NCI-H2107 (cell line): ENCODE measurements at regions not wholly inside any gene's neighbourhood (a gene's known extent, or its start where the extent isn't known, plus 50 kb on each side); places are given as distances from the start of the nearest gene placed in this dataset.
A peak's percentile ranks its signal among the peaks of the same experiment; 100 is the strongest.

Experiments used
- DNase-seq: peaks from one replicate; lab custom pipeline; 2025; lab: John Stamatoyannopoulos, UW

DNA sequence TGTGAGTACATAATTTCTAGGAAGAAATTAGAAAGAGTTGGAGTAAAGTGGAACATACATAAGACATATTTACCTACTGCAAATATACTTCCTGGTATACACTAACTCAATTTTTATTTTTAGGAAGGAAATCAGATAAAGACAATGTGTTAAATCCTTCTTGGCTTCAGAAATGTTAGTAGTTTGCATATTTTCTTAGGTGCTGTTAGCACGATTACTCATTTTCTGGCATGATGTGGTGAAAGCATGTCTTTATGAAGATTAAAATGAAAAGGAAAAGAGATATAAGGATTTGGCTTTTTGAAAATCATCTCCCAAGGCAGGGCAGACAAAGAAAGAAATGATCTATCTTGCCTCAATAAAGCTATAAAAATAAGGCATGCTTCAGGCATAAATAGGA, 287.6 kb upstream of the E2F7 start:
- DNase-seq: no peak

DNA sequence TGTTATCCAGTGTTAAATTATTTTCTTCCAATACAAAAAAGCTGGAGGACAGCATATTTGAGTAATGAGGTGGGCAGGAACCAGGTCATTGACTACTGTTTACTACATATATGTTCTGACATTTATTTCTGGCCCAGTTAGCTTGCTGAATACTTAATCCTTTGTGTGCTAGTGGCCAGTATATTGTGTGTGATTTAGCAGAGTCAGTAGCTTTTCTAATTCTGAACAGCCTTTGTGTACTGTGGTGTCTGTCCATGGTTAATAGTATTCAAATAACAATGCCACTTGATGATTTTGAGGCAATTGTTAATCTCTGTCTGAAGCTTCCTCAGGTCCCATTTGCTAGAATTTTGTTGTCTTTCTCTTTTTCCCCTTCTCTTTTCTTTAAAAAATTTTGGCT, 286.5 kb upstream of the E2F7 start:
- no peak for DNase-seq

DNA sequence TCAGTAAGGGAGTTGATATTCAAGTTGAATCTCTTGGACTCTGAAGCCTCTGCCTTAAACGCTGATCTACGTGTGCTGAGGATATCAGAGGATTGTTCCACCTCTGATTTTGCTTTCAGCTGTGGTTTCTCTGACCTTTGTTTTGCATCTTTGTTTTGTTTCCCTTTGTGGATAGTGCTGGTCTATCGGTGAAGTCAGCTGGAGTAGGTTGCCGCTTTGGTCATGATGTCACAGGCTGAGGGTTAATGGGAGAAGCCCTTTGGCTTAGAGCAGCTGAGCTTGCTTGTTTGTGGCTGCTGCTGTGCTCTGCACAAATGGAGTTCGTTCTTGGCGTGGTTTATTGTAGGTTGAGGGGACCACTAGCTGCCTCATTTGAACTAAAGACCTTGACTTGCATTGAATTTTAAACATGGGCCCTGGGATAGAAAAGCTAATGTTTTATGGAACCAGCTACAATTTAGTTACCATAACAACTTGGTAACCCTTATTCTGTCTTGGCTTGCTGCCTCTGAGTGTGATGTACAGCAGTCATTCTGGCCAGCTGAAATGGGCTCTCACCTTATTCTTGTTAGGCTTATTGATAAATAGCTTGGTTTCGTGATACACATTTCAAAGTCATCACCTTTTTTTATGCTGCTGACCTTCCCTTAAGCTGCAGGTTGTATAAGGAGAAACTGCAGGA, 284.5 kb upstream of the E2F7 start:
- DNase-seq: no peak

DNA sequence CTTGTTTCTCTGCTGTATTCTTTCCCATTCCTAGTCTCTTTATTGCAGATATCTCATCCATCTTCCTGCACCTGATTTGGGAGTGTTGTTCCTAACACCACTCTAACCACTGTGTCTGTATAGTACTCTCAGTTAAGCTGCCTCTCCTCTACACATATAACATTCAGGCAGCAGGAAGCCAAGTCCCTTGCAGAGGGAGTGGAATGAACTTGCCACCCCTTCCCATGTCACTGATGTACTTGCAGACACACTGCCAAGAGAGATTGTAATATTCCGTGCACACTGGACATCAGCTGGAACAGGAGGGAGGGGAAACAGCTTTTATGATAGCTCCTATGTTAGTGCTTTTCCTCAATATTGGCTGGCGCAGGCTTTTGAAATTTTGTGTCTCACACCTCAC, 281.6 kb upstream of the E2F7 start:
- no peak for DNase-seq

DNA sequence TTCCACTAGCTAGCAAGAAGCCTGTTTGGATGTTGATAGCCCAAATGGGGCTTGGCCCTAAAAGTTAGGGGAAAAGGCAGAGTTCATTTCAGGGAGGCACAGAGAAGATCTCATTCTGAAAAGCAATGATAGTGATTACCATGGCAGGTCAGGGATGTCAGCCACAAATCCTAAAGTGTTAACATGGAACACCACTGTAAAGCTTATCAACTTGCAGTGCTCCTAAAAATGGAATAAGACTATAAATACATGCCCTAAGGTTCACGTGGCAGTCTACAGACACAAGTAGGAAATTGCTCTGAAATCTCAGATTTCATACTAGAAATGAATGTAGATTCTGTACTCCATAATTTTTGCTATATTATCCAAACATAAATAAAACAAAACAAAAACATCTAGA, 280.0 kb upstream of the E2F7 start:
- DNase-seq: no peak

DNA sequence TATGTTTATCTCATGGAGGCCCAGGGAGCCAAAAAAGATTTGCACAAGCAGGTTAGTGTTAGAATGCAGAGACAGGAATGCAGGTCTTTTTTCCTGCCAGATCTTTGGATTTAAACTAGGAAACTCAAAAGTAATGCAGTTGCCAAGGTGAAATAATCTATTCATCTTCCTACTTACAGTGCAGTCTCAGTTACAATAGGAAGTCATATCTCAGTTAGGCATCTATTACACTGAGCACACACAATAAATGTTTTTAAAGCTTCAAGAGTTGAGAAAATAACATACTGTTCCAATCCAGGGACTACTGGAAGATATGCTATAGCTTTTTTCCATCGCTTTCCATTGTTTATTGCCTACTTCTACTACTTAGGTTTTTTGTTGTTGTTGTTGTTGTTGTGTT, 279.3 kb upstream of the E2F7 start:
- DNase-seq: no peak

DNA sequence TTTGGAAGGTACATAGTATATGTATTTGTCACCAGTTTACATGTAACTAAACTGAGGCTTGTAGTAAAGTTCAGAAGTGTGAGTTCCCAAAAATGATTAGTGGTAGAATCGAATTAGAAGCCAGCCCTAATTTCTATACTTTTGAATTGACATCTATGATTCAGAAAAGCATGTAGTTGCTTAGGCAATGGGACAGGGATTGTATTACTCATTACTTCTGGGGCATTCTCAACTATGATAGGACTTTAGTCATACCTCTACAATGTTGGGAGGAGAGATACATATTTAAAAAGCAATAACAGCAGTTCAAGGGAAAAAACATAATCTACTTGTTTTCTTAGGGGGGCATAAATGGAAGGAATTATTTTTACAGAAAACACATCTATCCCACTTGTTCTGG, 277.9 kb upstream of the E2F7 start:
- DNase-seq: no peak

DNA sequence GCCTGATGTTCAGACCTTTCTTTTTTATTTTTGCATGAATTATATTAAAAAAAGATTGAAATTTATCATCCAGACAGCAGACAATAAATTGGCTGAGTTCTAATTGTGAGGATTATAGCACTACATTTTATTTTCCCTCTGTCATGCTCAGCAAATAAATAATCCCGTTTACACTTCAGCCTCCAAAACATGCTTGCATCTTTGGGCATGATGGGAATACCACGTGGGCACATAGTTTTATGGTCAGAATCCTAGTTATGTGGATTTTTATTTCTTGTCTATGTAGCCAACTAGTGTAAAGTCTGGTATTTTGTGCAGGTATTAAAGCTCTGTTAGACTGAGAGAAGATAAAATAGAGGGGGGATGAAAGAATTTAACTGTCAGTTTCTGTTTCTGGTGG, 276.9 kb upstream of the E2F7 start:
- DNase-seq: no peak

DNA sequence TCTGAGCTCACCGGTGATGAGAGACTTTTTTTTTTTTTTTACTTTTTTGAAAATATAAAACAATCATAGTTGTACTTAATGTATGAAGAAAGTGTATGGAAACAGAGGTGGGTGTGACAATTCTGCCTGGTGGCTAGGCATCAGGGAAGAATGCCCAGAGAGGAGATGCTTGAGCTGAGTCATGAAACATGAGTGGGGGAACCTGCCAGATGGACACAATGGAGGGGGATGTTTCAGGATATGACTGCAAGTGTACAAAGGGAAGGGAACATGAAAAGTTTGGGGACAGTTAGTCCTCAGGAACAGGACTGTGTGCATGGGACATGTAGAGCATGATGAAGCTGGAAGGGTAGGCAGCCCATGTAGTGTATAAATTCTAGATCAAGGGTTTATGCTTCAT, 274.2 kb upstream of the E2F7 start:
- no peak for DNase-seq

DNA sequence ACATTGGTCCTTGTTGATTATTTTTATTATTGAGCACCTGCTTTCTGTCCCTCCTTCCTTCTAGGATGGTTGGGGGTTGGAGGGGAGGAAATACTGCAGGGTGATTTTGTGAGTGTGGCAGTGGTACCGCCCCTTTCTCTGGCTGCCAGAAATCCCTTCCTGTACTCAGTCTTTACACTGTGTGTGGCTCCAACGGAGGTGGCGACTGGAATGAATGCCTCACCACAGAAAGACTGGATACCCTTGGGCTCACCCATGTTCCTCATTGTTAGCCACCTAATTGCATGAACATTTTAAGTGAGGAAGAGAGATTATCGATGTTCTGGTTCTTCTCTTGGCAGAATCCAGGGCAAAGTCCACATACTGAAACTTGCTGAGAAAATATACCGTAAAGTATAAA, 272.0 kb upstream of the E2F7 start:
- DNase-seq: no peak

DNA sequence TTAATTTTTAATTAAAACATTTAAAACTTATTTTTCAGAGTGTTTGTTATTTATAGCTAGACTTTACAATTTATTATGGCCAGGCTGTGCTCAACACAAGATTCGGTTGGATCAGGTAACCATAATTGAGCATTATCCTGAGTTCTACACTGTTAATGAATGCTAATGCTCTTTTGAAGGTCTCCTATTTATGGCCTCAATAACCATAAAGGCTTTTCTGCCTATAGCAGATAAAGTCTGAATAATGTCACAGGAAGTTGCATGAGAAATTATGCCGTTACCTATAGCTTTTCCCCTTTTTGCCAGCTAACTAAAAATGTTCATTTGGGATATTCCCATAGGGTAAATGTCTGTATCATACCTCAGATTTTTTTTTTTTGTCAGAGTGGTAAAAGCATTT, 269.4 kb upstream of the E2F7 start:
- DNase-seq: no peak

DNA sequence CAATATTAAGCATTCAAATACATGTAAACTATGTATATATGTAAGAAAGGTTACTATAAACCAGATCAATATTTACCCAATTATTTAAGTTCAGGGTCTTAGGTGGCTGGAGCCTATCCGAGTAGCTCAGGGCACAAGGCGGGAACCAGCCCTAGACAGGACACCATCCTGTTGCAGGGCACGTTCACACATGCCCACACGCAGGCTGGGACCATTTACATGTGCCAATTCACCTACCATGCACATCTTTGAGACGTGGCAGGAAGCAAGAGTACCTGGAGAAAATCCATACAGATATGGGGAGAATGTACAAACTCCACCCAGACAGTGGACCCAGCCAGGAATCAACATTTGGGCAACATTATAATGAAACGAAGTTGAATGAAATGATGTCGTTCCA, 263.0 kb upstream of the E2F7 start:
- DNase-seq: no peak

DNA sequence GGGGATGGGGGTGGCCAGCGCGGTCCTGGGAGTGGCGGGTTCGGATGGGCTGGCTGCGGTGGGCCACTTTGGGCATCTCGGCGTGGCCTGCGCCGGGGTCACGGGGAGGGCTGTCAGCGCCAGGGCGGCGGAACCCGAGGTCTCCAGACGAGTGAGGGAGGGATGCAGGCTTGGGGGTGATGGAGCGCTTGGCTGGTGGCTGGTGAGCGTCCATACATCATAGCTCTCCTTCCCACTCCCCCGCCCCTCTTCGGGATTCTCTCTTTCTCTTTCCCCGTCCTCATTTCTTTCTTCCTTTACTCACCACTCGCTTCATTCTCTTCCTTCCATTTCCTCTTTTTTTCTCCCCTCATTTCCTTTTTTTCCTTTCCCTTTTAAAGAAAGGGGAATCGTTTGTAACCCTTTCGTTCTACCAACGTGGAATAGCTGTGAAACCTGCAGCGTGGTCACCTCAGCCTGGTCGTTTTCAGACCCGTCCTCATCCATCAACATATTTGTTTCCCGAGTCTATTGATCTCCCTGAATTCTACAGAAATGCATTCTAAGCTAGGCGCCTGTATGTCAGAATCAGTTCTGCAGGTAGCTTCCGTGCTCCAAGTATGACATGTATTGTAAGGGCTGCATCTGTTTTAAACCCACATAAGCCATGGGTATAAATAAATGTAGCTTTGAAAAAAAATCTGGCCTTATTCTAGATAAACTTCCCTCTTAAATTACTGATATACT, 260.3 kb upstream of the E2F7 start:
- DNase-seq: no peak

DNA sequence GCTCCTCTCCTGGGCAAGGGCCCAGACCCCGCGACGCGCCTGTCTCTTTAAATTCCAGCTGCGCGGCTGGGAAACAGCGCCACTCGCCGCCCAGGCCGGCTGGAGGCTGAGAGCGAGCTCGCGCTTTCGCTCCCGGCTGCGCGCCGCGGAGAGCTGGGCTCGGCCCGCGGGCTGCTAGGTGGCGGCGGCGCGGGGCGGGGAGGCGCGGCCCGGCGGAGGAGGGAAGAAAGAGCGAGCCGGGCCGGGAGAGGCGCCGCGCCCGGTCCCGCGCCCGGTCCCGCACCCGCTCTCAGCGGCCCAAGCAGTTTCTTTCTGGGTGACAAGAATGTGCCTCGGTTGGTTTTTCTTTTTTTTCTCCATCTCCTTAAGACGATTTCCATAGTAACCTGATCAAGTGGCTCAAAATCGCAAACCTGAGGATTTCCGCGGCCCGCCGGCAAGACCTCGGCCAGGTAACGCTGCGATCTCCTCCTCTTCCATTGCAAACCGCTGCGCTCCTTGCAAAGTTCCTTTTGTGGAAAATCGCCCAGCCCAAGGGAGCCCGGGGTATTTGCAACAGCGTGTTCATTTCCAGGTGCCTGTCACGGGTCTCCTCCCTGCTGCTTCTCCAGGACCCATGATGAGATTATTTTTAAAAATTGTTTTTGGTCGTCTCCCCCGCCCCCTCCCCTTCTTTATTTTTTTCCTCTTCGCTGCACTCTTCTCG, 259.5 kb upstream of the E2F7 start:
- DNase-seq: peak; percentile 2

DNA sequence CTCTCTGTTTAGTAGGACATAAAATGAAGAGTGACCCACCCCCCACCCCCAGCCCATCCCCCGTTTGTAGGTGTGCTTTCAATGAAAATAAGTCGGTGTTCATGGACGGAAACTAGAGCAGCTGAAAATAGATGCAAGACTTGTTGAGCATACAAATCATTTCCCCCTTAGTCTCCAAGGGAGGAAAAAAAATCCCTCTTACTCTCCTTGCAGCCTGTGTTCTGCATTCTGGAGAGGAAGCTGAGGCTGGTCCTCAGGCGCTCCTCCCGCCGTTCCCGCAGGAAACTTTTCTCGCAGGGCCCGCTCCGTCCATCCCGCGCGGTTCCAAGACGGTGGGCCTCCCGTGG, 259.0 kb upstream of the E2F7 start:
- no peak for DNase-seq

DNA sequence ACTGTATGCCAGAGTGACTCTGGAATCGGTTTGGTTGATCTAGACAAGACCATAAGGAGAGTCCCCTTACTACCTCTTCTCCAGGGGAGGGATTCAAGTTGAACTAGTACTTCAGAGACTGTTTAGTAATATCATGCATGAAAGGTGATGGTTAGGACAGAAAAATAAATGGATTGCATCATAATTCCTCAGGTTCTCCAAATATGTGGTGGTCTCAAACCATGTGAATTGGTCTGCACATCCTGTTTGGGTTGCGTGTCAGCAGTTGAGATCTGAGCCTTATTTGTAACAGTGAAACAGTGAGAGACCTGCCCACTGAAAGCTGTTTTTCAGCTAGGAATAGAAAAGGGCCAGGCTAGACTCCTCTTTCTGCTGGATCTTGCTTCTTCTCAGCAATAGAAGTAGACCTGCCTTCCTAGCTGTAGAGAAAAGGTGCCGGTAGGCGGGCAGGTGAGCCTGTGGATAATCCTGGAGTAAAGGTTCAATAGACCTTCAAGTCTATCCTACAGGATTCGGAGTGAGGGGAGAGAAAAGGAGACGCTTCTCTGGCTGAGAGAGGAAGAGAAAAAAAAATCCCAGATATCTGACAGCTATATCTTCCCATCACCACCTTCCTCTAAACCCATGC, 258.5 kb upstream of the E2F7 start:
- no peak for DNase-seq

DNA sequence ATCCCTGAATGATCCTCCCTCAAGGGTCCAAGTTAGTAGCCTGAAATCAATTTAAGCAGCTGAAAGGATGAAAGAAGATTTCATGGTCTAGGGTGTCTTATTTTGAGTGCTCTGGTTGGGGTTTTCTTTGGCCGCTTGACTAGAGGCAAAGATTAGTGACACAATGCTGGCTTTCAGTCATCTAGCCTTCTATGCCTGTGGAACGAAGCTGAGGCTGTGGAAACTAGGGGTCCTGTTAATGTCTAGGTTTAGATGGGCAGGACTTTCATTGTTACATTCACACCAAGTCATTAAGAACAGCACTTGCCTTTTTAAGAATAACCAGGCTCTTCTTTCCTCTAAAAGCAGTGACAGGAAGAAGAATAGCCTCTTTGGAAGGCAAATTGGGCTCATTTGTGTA, 253.8 kb upstream of the E2F7 start:
- DNase-seq: no peak

DNA sequence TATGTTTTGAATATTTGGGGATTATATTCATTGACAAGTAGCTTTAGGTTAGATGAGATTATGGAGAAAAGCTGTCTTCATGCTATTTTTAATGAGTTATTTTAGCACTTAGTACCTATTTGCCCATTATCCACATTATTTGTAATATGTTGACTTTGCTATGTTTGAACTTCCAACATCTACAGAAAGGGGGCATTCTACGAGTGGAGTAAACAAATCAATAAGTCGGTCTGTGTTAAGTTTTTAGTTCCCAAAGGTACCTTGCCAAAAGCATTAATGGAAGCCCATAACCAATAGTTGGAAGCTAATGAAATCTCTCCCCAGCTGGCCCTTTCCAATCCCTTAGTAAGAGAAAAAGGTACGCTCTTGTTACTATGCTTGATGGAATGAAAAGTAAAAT, 250.0 kb upstream of the E2F7 start:
- no peak for DNase-seq

DNA sequence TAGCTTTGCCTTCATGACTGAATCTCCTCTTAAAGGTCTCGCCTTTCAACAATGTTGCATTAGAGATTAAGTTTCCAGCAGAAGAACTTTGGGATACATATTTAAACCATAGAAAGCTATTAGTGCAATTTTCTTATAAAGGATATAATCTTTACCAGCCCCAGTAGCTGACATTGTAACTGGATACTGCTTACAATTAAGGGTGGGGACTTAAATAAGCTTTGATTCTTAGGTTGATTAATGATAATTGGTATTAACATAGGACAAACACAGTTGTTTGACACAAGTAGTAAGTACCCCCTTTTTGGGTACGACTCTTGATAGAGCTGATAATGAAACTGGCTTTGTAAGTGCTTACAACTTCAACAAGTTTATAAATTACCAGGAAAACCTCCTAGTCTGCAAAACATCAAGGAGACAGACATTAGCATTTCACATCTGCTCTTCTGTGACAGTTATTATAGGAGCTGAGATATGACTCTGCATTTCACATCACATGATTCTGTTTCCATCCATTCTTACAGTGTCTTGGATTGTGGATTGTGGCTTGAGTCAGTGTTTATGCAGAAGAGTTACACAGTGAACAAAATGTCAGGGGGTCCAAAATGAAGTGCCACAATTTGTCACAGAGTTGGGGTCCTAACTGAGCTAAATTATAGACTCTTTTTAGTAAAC, 249.1 kb upstream of the E2F7 start:
- no peak for DNase-seq

DNA sequence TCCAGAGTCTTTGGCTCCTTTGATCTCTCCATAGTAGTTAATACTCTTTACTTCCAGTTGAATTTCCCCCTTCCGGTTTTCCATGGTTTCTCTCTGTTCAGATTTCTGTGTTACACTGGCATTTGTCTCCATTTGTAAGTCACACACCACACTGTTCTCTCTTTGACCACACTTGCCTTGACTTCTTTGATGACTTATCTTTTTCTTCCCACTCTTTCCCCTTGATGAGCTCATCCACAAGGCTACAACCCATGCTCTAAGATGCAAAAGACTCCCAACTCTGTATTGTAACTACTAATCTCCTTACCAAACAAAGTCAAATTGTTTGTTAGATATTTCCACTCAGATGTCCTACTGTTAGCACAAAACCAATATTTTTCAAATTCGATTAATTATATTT, 242.7 kb upstream of the E2F7 start:
- DNase-seq: no peak

DNA sequence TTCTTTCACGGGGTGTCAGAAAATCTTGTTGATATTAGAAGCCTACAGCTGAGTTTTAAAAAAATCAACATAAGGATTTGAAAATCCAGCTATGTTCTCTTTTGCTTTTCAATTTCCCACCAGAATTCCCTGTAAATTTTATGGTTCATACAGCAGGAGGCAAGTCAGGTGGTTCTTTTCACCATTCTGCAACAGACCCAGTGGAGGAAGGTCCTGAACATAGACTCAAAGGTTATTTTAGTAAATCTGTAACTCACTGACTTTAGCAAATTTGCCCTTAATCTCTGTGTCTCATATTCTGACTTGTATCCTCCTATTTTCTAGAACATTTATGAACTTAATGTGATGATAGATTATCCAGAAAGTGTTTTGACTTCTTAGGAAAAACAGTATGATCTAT, 235.4 kb upstream of the E2F7 start:
- DNase-seq: no peak

DNA sequence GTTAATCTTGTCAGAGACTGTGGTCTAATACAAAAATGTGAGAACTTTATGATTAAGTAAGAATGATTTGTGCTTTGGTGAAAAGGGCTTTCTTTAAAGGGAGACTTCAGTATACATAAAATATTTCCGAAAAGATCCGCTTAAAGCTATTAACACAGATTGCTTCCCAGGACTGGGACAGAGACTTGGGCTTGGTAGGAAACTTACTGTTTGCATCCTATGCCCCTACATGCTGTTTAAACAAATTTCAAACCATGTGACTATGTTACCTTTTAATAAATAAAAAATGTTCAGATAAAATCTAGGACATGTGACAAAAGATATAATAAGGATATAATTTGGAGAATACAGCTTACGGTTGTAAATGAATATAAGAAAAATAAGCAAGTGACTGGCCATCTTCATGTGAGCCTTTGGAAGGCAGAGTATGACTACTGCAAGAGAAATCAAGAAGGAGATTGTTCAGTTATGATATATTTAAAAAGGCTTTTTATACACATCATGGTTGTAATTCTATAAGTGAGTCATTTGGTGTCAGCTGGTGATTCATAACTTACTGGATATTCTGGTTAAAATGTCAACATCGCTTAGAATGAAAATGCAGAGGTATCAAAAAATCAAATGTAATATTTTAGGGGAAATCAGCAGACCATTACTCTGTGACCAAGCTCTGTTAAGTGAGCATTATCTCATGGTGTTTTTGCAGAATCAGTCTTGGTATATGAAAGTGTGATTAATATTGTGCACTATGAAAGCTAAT, 234.7 kb upstream of the E2F7 start:
- DNase-seq: no peak
